Liver (tissue), 8 donors: ENCODE measurements at regions not wholly inside any gene's neighbourhood (a gene's known extent, or its start where the extent isn't known, plus 50 kb on each side); places are given as distances from the start of the nearest gene placed in this dataset.

Experiments
- DNase-seq: peaks from one replicate; pipeline ENCODE4 v3.0.0-alpha.2; 2017; ENCODE audit warnings: low spot score
- H3K27ac ChIP-seq, 2 donors: one replicate each; pipeline ENCODE4 v1.7.0; 2013; ENCODE audit warnings: inconsistent platforms in 2 of 2, low read length in 2 of 2, control low read depth in 1 of 2, low read depth in 1 of 2, mild to moderate bottlenecking in 1 of 2
- H3K27me3 ChIP-seq, 4 donors: one replicate each; pipeline versions ENCODE4 v1.6.1 to v1.7.0; 2013; ENCODE audit warnings: low read length in 3 of 4, inconsistent platforms in 1 of 4, mild to moderate bottlenecking in 1 of 4, moderate library complexity in 1 of 4; ENCODE audit not compliant: control insufficient read depth in 4 of 4, insufficient read depth in 4 of 4
- H3K36me3 ChIP-seq, 4 donors: one replicate each; pipeline versions ENCODE4 v1.6.1 to v1.7.0; 2013; ENCODE audit warnings: low read length in 3 of 4, mild to moderate bottlenecking in 3 of 4, low read depth in 1 of 4, moderate library complexity in 1 of 4; ENCODE audit not compliant: control insufficient read depth in 4 of 4, insufficient read depth in 3 of 4
- H3K4me1 ChIP-seq, 4 donors: one replicate each; pipeline versions ENCODE4 v1.6.1 to v1.7.0; 2013; ENCODE audit warnings: low read length in 3 of 4, mild to moderate bottlenecking in 3 of 4, moderate library complexity in 1 of 4; ENCODE audit not compliant: control insufficient read depth in 4 of 4, insufficient read depth in 4 of 4
- H3K4me3 ChIP-seq, 3 donors: one replicate each; pipeline versions ENCODE4 v1.6.1 to v1.7.0; 2013; ENCODE audit warnings: low read length in 3 of 3, control low read depth in 1 of 3, low read depth in 1 of 3, mild to moderate bottlenecking in 1 of 3
- H3K9ac ChIP-seq, 2 donors: one replicate each; pipeline ENCODE4 v1.7.0; 2013; ENCODE audit warnings: low read length in 2 of 2, mild to moderate bottlenecking in 2 of 2, moderate library complexity in 2 of 2, control low read depth in 1 of 2, low read depth in 1 of 2
- H3K9me3 ChIP-seq, 4 donors: one replicate each; pipeline versions ENCODE4 v1.6.1 to v1.7.0; 2013; ENCODE audit warnings: low read length in 3 of 4; ENCODE audit not compliant: control insufficient read depth in 4 of 4
- CTCF ChIP-seq: fragments of 150-350 bp; IDR thresholded peaks from 2 replicates; pipeline ENCODE4 v1.5.1; 2017; ENCODE audit warnings: improper control_type of control experiment, low read depth, low read length; ENCODE audit not compliant: missing input control
- FOXA1 ChIP-seq: IDR thresholded peaks from 2 replicates; pipeline ENCODE4 v1.6.1; 2016; ENCODE audit warnings: antibody characterized with exemption
- FOXA2 ChIP-seq: IDR thresholded peaks from 2 replicates; pipeline ENCODE4 v1.6.1; 2016; ENCODE audit warnings: antibody characterized with exemption
- GABPA ChIP-seq, 2 donors: IDR thresholded peaks in 1 of 2; conservative IDR thresholded peaks in 1 of 2; 2 replicates each; pipeline ENCODE4 v1.6.1; 2016; ENCODE audit warnings: antibody characterized with exemption in 2 of 2, mild to moderate bottlenecking in 1 of 2, moderate library complexity in 1 of 2
- HNF4A ChIP-seq, 2 donors: conservative IDR thresholded peaks; 2 replicates each; pipeline ENCODE4 v1.6.1; 2016; ENCODE audit warnings: antibody characterized with exemption in 2 of 2, mild to moderate bottlenecking in 2 of 2
- JUND ChIP-seq, 2 donors: IDR thresholded peaks; 2 replicates each; pipeline ENCODE4 v1.6.1; 2016; ENCODE audit warnings: antibody characterized with exemption in 2 of 2
- MAX ChIP-seq: IDR thresholded peaks from 2 replicates; pipeline ENCODE4 v1.6.1; 2016; ENCODE audit warnings: antibody characterized with exemption
- NR2F2 ChIP-seq: IDR thresholded peaks from 2 replicates; pipeline ENCODE4 v1.6.1; 2016; ENCODE audit warnings: antibody characterized with exemption
- RAD21 ChIP-seq, 2 donors: IDR thresholded peaks; 2 replicates each; pipeline ENCODE4 v1.6.1; 2016; ENCODE audit warnings: antibody characterized with exemption in 2 of 2, mild to moderate bottlenecking in 2 of 2
- REST ChIP-seq: IDR thresholded peaks from 2 replicates; pipeline ENCODE4 v1.6.1; 2016; ENCODE audit warnings: antibody characterized with exemption, mild to moderate bottlenecking
- SP1 ChIP-seq: IDR thresholded peaks from 2 replicates; pipeline ENCODE4 v1.6.1; 2018; ENCODE audit warnings: antibody characterized with exemption, mild to moderate bottlenecking
- YY1 ChIP-seq: IDR thresholded peaks from 2 replicates; pipeline ENCODE4 v1.6.1; 2016; ENCODE audit warnings: antibody characterized with exemption, mild to moderate bottlenecking
- ZBTB33 ChIP-seq: IDR thresholded peaks from 2 replicates; pipeline ENCODE4 v1.6.1; 2016; ENCODE audit warnings: antibody characterized with exemption
- WGBS: extraction: QIAGEN DNeasy Blood & Tissue Kit; methylation state at CpG from one replicate; pipeline ENCODE4 v1.1.7; 2013; 5-methylcytosine and 5-hydroxymethylcytosine counted together
- donor health status: healthy.
- donor health status: healthy.
- donor health status: healthy.
- donor health status: healthy.
- donor health status: healthy.

- Histone ChIP-seq H3K9ac (no peak overlapping the region), H3K9me3 (no peaks in the 10 kb centered on the region), H3K4me3 (no peak overlapping the region), H3K27me3 (no peaks in the 10 kb centered on the region), H3K36me3 (no peaks in the 10 kb centered on the region), H3K4me1 (peaks cover 5 to 18% (median 14%) of the 10 kb centered on the region in 4 donors), H3K27ac (no peak overlapping the region)
- no peak for TF ChIP-seq ZBTB33
- DNase-seq, result no peak
- 96% methylated on average over 7 of the region's 7 CpGs for WGBS
These were observed 56.4 kb upstream of the STK38L start for GRCh38 chr12:27187697-27188096.

- Histone ChIP-seq H3K27me3 (no peaks in the 10 kb centered on the region), H3K9ac (no peak overlapping the region), H3K4me1 (peaks cover 9 to 32% (median 19%) of the 10 kb centered on the region in 4 donors), H3K27ac (peak overlapping the region; percentile 54 to 97), H3K4me3 (no peak overlapping the region), H3K36me3 (no peaks in the 10 kb centered on the region), H3K9me3 (no peaks in the 10 kb centered on the region)
- no peak for DNase-seq
- TF ChIP-seq NR2F2, result no peak
- TF ChIP-seq SP1, result peak; percentile 9
- TF ChIP-seq FOXA1, result no peak
- no peak for TF ChIP-seq REST
- no peak for TF ChIP-seq ZBTB33
- peak; percentile 17 for TF ChIP-seq YY1
- TF ChIP-seq RAD21 (IDR thresholded peaks at IDR 0.05), result no peak
- WGBS, result 55% methylated on average over 2 of the region's 2 CpGs
These were observed 53.3 kb upstream of the STK38L start for GRCh38 chr12:27190761-27191160.

GRCh38 chr12:27191531-27191930 lies 52.6 kb upstream of the STK38L start:
- no peak for DNase-seq
- Histone ChIP-seq H3K9me3 (no peaks in the 10 kb centered on the region), H3K4me3 (no peak overlapping the region), H3K27ac (peak overlapping the region in 1 of 2 donors; percentile 97), H3K9ac (no peak overlapping the region), H3K36me3 (no peaks in the 10 kb centered on the region), H3K4me1 (peaks cover 9 to 32% (median 19%) of the 10 kb centered on the region in 4 donors), H3K27me3 (no peaks in the 10 kb centered on the region)
- TF ChIP-seq GABPA (IDR thresholded peaks at IDR 0.05 in 1 of 2, conservative IDR thresholded peaks at IDR 0.05 in 1 of 2) (no peak), REST (no peak), FOXA2 (no peak), CTCF (no peak), NR2F2 (no peak), HNF4A (conservative IDR thresholded peaks at IDR 0.05) (no peak), YY1 (no peak), JUND (IDR thresholded peaks at IDR 0.05) (no peak), MAX (no peak), FOXA1 (no peak)
- WGBS, result 96% methylated on average over 2 of the region's 2 CpGs
